Chondrocyte (in vitro differentiated cells): ENCODE measurements at regions not wholly inside any gene's neighbourhood (a gene's known extent, or its start where the extent isn't known, plus 50 kb on each side); places are given as distances from the start of the nearest gene placed in this dataset.

Experiments
- DNase-seq: peaks from one replicate; pipeline ENCODE4 v3.0.0; 2021; ENCODE audit warnings: mixed read lengths, low spot score
- H3K27ac Mint-ChIP-seq: one replicate; pipeline ENCODE4 v1.8.0; 2021; ENCODE audit warnings: mild to moderate bottlenecking, moderate library complexity, mixed read lengths; ENCODE audit not compliant: unreplicated experiment
- H3K27me3 Mint-ChIP-seq: 2 replicates; pipeline ENCODE4 v1.8.0; 2021; ENCODE audit warnings: low read depth, mixed read lengths
- H3K36me3 Mint-ChIP-seq: 2 replicates; pipeline ENCODE4 v1.8.0; 2021; ENCODE audit warnings: low read depth, mixed read lengths
- H3K4me1 Mint-ChIP-seq: 2 replicates; pipeline ENCODE4 v1.8.0; 2021; ENCODE audit warnings: low read depth, mild to moderate bottlenecking, mixed read lengths
- H3K4me3 Mint-ChIP-seq: one replicate; pipeline ENCODE4 v1.8.0; 2021; ENCODE audit warnings: mild to moderate bottlenecking, moderate library complexity, mixed read lengths; ENCODE audit not compliant: unreplicated experiment
- H3K9me3 Mint-ChIP-seq: 2 replicates; pipeline ENCODE4 v1.8.0; 2021; ENCODE audit warnings: low read depth, mixed read lengths
- TF ChIP-seq, protein P1 (sequence below): fragments of 200-600 bp; sonication (generic); IDR thresholded peaks from 2 replicates; pipeline ENCODE4 v1.5.0; 2021; ENCODE audit warnings: antibody characterized with exemption, mild to moderate bottlenecking, moderate library complexity

DNA sequence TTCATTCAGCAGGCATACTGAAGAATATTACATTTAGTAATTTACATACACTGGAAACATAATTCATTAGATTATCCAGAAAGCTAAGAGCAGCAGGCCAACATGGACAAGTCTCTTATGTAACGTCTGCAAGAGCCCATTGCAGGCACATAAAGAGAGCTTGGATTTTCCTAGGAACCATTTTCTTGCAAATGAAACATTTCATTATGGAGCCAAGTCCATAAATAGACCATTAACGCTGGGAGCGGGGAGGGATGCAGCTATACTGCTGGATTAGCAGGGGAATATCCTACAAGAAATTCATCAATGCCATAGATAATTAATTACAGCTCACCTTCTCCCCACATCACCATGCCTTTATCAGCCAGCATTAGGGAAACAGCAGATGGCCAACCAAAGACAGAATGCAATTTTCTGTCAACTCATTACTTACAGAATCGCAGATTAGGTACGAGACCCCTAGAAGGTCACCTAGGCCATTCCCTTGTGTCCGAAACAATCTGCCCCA lies 170.4 kb downstream of the C1D start:
- Mint-ChIP-seq H3K27ac (no peak overlapping the region), H3K36me3 (no peaks in the 10 kb centered on the region)

DNA sequence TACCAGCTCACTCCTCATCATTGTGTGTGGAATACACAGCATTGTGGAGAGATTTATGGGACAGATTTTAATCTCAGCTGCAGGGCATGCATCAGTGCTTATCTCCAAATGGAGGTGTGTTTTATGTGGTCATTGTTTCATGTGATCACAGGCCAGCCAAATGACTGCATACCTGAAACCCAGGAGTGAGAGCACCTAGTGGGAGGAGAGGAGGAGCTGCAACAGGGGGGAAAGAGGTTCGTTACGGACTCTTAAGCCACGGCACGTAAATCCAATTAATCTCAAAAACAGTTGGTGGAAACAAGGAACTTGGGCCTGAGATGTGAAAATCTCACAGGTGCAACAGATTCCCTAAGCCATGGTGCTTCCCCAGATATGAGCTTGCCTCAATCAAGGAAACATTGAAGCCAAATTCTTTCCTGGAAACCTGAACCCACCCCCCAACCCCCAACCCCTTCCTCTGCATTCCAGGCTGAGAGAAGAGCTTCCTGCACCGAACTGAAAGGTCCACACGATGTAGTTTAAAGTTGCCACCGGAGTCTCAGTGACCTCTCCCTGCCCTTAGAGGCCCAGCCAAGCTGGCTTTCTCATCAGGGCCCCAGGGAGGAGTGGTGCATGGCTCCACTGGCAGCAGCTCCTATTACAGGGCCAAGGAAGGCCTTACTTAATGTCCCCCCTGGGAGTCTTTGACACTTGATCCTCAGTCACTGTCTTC lies 167.4 kb downstream of the C1D start:
- Mint-ChIP-seq H3K4me3 (no peak overlapping the region), H3K27ac (no peak overlapping the region)

More for the DNA sequence above, 170.4 kb downstream of the C1D start:
- no peak for DNase-seq
- no peak overlapping the region for H3K4me3 Mint-ChIP-seq
- TF ChIP-seq, protein P1, sequence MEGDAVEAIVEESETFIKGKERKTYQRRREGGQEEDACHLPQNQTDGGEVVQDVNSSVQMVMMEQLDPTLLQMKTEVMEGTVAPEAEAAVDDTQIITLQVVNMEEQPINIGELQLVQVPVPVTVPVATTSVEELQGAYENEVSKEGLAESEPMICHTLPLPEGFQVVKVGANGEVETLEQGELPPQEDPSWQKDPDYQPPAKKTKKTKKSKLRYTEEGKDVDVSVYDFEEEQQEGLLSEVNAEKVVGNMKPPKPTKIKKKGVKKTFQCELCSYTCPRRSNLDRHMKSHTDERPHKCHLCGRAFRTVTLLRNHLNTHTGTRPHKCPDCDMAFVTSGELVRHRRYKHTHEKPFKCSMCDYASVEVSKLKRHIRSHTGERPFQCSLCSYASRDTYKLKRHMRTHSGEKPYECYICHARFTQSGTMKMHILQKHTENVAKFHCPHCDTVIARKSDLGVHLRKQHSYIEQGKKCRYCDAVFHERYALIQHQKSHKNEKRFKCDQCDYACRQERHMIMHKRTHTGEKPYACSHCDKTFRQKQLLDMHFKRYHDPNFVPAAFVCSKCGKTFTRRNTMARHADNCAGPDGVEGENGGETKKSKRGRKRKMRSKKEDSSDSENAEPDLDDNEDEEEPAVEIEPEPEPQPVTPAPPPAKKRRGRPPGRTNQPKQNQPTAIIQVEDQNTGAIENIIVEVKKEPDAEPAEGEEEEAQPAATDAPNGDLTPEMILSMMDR, result no peak
- no peaks in the 10 kb centered on the region for H3K9me3 Mint-ChIP-seq
- peaks cover 22% of the 10 kb centered on the region for H3K4me1 Mint-ChIP-seq
- H3K27me3 Mint-ChIP-seq, result no peaks in the 10 kb centered on the region

DNA sequence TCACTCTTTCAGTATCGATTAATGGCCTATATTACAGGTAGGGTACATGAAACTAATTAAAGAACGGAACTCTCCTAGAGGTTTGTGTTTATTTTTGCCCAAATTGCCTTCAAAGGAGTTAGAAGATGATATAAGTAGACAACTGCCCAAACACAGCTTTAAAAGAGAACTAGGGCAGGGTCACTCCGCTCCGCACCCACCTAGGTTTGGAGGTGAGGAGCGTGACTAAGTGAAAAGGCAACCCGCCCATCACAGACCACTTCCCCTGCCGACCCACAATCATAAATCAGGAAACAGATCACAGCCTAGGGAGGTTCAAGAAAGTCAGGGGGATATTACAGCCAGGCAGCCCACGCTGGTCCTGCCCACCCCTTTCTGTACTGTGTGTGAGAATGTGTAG lies 166.7 kb downstream of the C1D start:
- Mint-ChIP-seq H3K27ac (no peak overlapping the region), H3K27me3 (no peaks in the 10 kb centered on the region), H3K4me1 (peaks cover 22% of the 10 kb centered on the region), H3K4me3 (no peak overlapping the region), H3K9me3 (peaks cover 5% of the 10 kb centered on the region), H3K36me3 (no peaks in the 10 kb centered on the region)
- DNase-seq, result no peak
- TF ChIP-seq, protein P1, result no peak

More for the DNA sequence above, 167.4 kb downstream of the C1D start:
- Mint-ChIP-seq H3K9me3 (no peaks in the 10 kb centered on the region), H3K27me3 (no peaks in the 10 kb centered on the region), H3K4me1 (peaks cover 22% of the 10 kb centered on the region), H3K36me3 (no peaks in the 10 kb centered on the region)
- no peak for DNase-seq
- TF ChIP-seq, protein P1, result no peak

DNA sequence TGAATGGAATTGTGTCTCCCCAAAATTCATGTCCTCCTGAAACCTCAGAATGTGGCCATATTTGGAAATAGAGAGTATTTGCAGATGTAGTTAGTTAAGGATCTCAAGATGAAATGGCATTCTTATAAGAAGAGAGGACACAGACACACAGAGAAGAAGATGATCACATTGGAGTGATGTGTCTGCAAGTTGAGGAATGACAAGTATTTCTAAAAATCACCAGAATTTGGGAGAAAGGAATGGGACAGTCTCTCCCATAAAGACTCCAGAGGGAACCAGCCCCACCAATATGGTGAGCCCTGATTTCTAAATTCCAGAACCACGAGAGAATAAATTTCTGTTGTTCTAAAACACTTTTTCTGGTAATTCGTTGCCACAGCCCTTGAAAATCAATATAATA lies 166.3 kb downstream of the C1D start:
- Mint-ChIP-seq H3K9me3 (peaks cover 9% of the 10 kb centered on the region), H3K36me3 (peaks cover 1% of the 10 kb centered on the region), H3K4me1 (peaks cover 22% of the 10 kb centered on the region), H3K4me3 (no peak overlapping the region), H3K27me3 (no peaks in the 10 kb centered on the region), H3K27ac (no peak overlapping the region)
- DNase-seq, result no peak
- TF ChIP-seq, protein P1, result no peak

DNA sequence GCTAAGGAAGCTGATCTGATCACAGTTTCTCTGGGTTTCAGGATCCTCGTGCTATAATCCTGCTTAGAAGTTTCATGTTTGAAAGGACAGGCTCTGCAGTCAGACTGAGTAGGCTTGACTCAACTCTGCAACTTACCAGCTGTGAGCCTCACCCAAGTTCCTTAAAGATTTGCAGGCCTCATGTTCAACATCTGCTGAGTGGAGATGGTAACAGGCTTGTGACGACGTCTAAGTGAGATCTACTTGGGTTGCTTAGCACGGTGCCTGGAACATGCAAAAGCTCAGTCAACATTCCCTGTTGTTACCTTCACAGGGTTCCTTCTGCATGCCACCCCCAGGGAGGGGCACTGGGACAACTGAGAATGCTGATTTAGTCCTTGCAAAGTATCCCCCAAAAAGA lies 164.2 kb downstream of the C1D start:
- Mint-ChIP-seq H3K27ac (no peak overlapping the region), H3K27me3 (no peaks in the 10 kb centered on the region)

More for the DNA sequence above, 164.2 kb downstream of the C1D start:
- no peak for DNase-seq
- TF ChIP-seq, protein P1, result no peak
- H3K4me1 Mint-ChIP-seq, result peaks cover 13% of the 10 kb centered on the region
- H3K36me3 Mint-ChIP-seq, result peaks cover 1% of the 10 kb centered on the region
- H3K4me3 Mint-ChIP-seq, result no peak overlapping the region
- peaks cover 10% of the 10 kb centered on the region for H3K9me3 Mint-ChIP-seq
